NB4 (cell line): ENCODE measurements at regions not wholly inside any gene's neighbourhood (a gene's known extent, or its start where the extent isn't known, plus 50 kb on each side); places are given as distances from the start of the nearest gene placed in this dataset.
"Not testable (repeated sequence)": the region's sequence is repeated elsewhere in the genome, so short reads cannot be mapped to it uniquely, and the experiment has no call there.

ENCODE experiments used
- CTCF ChIP-seq: IDR thresholded peaks from one replicate; pipeline ENCODE4 v1.5.1; 2012; ENCODE audit warnings: low read depth, low read length
- MAX ChIP-seq: IDR thresholded peaks from 2 replicates; pipeline ENCODE4 v1.6.1; 2011; ENCODE audit warnings: low read depth, low read length
- POLR2A ChIP-seq: IDR thresholded peaks from 2 replicates; pipeline ENCODE4 v1.6.1; 2011; ENCODE audit warnings: mild to moderate bottlenecking; ENCODE audit not compliant: insufficient read length; ENCODE audit errors: extremely low read depth

DNA sequence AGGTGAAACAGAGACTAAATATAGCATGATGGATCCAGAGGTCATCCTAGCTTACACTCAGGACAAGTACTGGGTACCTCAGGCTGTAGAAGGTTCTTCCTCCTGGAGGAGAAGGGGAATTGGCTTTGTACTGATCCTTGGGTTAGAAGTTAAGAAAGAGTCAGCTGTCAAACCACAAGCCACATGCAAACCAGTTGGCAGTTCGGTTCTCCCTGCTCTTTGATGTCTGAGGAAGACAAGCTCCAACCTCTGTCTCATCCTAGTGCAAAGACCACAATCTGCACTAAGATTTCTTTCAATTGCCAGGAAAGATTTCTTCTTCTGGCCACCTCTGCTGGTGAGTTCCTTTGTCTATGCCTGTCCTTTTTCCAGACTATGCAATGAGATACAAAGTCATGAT lies 203.8 kb downstream of the ATP6V0E2 start:
- not testable (repeated sequence) for TF ChIP-seq POLR2A, CTCF, MAX
